ENCODE measurements at regions not wholly inside any gene's neighbourhood (a gene's known extent, or its start where the extent isn't known, plus 50 kb on each side); places are given as distances from the start of the nearest gene placed in this dataset.

DNA sequence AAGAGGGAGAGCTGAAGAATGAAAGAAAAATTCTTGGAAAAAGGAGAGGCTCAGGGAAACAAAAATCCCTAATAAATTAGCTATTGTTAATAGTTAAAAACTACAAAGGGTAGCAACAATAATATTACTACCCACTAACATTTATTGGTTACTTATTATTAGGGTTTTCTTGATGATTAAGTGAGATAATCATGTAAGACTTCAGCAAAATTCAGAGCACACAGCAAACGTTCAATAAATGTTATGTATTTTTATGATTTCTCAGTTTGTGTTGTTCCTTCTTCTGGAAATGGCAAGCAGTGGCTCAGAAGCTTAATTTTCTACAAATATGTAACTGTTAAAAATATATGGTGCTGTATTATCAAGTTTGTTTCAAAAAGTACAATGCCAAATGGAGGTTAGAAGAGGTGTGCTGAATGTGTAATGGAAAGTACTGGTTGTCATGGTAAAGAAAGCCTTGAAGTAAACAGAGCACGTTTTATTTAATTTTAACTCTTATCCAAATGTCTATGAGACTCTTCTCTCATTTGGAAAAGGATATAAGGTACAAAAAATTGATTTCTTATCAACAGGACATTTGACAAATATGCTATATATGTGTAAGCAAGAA is 226.0 kb upstream of the ATP10B start:
- no peak overlapping the region for H3K27ac ChIP-seq
- no peak for DNase-seq (ENCODE audit: low read depth in 1 of 2, low spot score in 1 of 2)
- TF ChIP-seq, protein P1, sequence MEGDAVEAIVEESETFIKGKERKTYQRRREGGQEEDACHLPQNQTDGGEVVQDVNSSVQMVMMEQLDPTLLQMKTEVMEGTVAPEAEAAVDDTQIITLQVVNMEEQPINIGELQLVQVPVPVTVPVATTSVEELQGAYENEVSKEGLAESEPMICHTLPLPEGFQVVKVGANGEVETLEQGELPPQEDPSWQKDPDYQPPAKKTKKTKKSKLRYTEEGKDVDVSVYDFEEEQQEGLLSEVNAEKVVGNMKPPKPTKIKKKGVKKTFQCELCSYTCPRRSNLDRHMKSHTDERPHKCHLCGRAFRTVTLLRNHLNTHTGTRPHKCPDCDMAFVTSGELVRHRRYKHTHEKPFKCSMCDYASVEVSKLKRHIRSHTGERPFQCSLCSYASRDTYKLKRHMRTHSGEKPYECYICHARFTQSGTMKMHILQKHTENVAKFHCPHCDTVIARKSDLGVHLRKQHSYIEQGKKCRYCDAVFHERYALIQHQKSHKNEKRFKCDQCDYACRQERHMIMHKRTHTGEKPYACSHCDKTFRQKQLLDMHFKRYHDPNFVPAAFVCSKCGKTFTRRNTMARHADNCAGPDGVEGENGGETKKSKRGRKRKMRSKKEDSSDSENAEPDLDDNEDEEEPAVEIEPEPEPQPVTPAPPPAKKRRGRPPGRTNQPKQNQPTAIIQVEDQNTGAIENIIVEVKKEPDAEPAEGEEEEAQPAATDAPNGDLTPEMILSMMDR (IDR thresholded peaks at IDR 0.05; ENCODE audit: low read depth, low read length), result no peak
- H3K4me1 ChIP-seq (ENCODE audit: low read depth), result no peaks in the 10 kb centered on the region
- H3K27me3 ChIP-seq, result no peaks in the 10 kb centered on the region
- no peak overlapping the region for H3K4me3 ChIP-seq
- no peaks in the 10 kb centered on the region for H3K36me3 ChIP-seq
- H3K9me3 ChIP-seq (ENCODE audit: low read depth), result no peaks in the 10 kb centered on the region

GRCh38 chr5:161077496-161077895 is 225.5 kb upstream of the ATP10B start:
- Histone ChIP-seq H3K9me3 (ENCODE audit: low read depth) (no peaks in the 10 kb centered on the region), H3K27ac (no peak overlapping the region), H3K4me1 (ENCODE audit: low read depth) (no peaks in the 10 kb centered on the region), H3K4me3 (no peak overlapping the region), H3K36me3 (no peaks in the 10 kb centered on the region), H3K27me3 (no peaks in the 10 kb centered on the region)
- DNase-seq (ENCODE audit: low read depth in 1 of 2, low spot score in 1 of 2), result no peak
- TF ChIP-seq, protein P1 (IDR thresholded peaks at IDR 0.05; ENCODE audit: low read depth, low read length), result no peak

DNA sequence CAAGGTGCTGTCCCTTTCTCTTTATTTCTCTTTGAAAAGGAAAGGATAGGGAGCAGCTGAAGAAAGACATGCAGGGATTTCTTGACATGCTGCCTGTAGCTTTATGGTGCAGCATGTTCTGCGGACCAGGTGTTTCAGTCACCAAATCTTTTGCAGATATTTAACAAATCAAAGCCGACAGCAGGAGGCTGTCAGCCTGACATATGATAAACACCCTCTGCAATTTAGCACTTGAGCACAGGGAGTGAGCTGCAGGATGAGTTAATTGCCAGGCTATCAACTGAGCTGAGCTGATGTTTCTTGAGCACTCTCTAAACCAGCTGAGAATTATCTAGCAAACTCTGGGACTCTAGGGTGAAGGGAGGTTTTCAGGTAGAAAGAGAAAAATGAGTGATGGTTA is 212.8 kb upstream of the ATP10B start:
- Histone ChIP-seq H3K9me3 (ENCODE audit: low read depth) (no peaks in the 10 kb centered on the region), H3K27ac (no peak overlapping the region), H3K4me3 (no peak overlapping the region), H3K36me3 (no peaks in the 10 kb centered on the region), H3K4me1 (ENCODE audit: low read depth) (no peaks in the 10 kb centered on the region), H3K27me3 (no peaks in the 10 kb centered on the region)
- no peak for DNase-seq (ENCODE audit: low read depth in 1 of 2, low spot score in 1 of 2)
- TF ChIP-seq, protein P1 (IDR thresholded peaks at IDR 0.05; ENCODE audit: low read depth, low read length), result no peak

DNA sequence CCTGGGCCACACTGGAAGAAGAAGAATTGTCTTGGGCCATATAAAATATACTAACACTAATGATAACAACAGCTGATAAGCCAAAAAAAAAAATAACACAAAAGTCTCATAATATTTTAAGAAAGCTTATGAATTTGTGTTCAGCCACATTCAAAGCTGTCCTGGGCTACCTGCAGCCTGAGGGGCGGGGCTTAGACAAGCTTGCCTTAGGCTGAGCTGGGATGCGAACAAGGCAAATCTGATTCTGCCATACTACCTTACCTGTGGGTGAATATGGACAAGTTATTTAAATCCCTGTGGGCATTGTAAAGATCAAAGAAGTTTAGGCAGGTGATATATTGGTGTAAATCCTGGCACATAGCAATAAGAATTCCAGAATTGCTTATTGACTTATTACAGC is 212.3 kb upstream of the ATP10B start:
- Histone ChIP-seq H3K4me3 (no peak overlapping the region), H3K4me1 (ENCODE audit: low read depth) (no peaks in the 10 kb centered on the region), H3K27ac (no peak overlapping the region), H3K9me3 (ENCODE audit: low read depth) (no peaks in the 10 kb centered on the region), H3K27me3 (no peaks in the 10 kb centered on the region), H3K36me3 (no peaks in the 10 kb centered on the region)
- TF ChIP-seq, protein P1 (IDR thresholded peaks at IDR 0.05; ENCODE audit: low read depth, low read length), result no peak
- DNase-seq (ENCODE audit: low read depth in 1 of 2, low spot score in 1 of 2), result no peak

DNA sequence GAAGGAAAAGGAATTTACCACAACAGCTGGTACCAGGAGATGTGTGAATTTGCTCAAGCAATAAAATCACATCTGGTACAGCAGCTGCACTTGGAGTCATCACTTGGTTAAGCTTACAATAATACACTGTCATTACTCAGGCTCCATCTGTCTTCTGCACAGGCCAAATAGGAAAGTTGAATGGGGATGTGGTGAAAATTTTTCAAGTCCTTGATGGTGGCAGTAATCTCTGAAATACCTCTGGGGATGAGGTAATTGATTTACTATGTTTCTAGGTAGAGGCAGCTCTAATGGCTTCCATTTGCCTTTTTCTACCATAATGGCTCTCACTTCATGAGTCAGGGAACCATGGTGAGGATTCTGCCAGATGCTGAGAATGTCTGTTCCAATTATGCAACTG is 206.8 kb upstream of the ATP10B start:
- TF ChIP-seq, protein P1 (IDR thresholded peaks at IDR 0.05; ENCODE audit: low read depth, low read length), result no peak
- no peak overlapping the region for H3K27ac ChIP-seq
- no peaks in the 10 kb centered on the region for H3K4me1 ChIP-seq (ENCODE audit: low read depth)
- H3K27me3 ChIP-seq, result no peaks in the 10 kb centered on the region
- no peak overlapping the region for H3K4me3 ChIP-seq
- DNase-seq (ENCODE audit: low read depth in 1 of 2, low spot score in 1 of 2), result no peak
- H3K36me3 ChIP-seq, result no peaks in the 10 kb centered on the region
- no peaks in the 10 kb centered on the region for H3K9me3 ChIP-seq (ENCODE audit: low read depth)
